Endothelial cell of umbilical vein (primary cell): ENCODE measurements at regions not wholly inside any gene's neighbourhood (a gene's known extent, or its start where the extent isn't known, plus 50 kb on each side); places are given as distances from the start of the nearest gene placed in this dataset.

Experiments
- BruUV-seq: library from RNA; stranded (reverse); fragments of 400-500 nt; replicated peaks from 2 replicates; lab custom pipeline; 2021; lab: Mats Ljungman, UMichigan
- CTCF ChIA-PET: fragments of 300-600, 350-600 bp; sonication (Branson Sonifier 250); formaldehyde crosslinking; loops from one replicate; lab custom pipeline; 2021; ENCODE audit warnings: antibody characterized with exemption, inconsistent platforms; lab: Charles Lee
- POLR2A ChIA-PET: fragments of 300-600, 350-600 bp; sonication (Branson Sonifier 250); formaldehyde crosslinking; loops from one replicate; lab custom pipeline; 2021; ENCODE audit warnings: antibody characterized with exemption, inconsistent platforms; lab: Charles Lee
- DNase-seq: peaks from one replicate; pipeline ENCODE4 v3.0.0-alpha.2; 2011; ENCODE audit warnings: low read depth, low spot score
- FAIRE-seq: peaks from 2 replicates; lab custom pipeline; 2011; peaks lifted over from hg19 to GRCh38; lab: Jason Lieb, UNC
- H2AFZ ChIP-seq: 2 replicates; pipeline ENCODE4 v1.6.0; 2012; ENCODE audit warnings: low read depth, low read length, control low read depth, inconsistent platforms
- H3K27ac ChIP-seq: 2 replicates; pipeline ENCODE4 v1.5.1; 2011; ENCODE audit warnings: low read depth, mild to moderate bottlenecking, control low read depth, low read length, moderate library complexity; ENCODE audit not compliant: insufficient read depth
- H3K27me3 ChIP-seq, 2 experiments: 2 replicates each; pipeline versions ENCODE4 v1.6.0 to v1.6.1; 2011; ENCODE audit warnings: low read length in 2 of 2, mixed read lengths in 1 of 2; ENCODE audit not compliant: control insufficient read depth in 2 of 2, insufficient read depth in 2 of 2
- H3K36me3 ChIP-seq, 2 experiments: 2 replicates in 1 of 2; 3 replicates in 1 of 2; pipeline ENCODE4 v1.5.1; 2011; ENCODE audit warnings: low read length in 2 of 2, mild to moderate bottlenecking in 1 of 2, moderate library complexity in 1 of 2; ENCODE audit not compliant: control insufficient read depth in 2 of 2, insufficient read depth in 2 of 2; ENCODE audit errors: extremely low read depth in 1 of 2
- H3K4me1 ChIP-seq: 3 replicates; pipeline ENCODE4 v1.5.1; 2011; ENCODE audit warnings: mild to moderate bottlenecking, low read length; ENCODE audit not compliant: control insufficient read depth, insufficient read depth; ENCODE audit errors: extremely low read depth
- H3K4me2 ChIP-seq: 2 replicates; pipeline ENCODE4 v1.6.1; 2011; ENCODE audit warnings: low read length, control low read depth, mixed read lengths; ENCODE audit not compliant: insufficient read depth
- H3K4me3 ChIP-seq, 3 experiments: fragments of 200-600 bp in 1 of 3; sonication (generic), shearing (Covaris generic) in 1 of 3; replicated peaks in 1 of 3; 2 replicates each; pipeline ENCODE4 v1.5.1; 2011 to 2016; ENCODE audit warnings: control low read depth in 3 of 3, low read length in 3 of 3, mild to moderate bottlenecking in 2 of 3, inconsistent platforms in 1 of 3, low read depth in 1 of 3, moderate library complexity in 1 of 3; ENCODE audit not compliant: insufficient read depth in 1 of 3
- H3K79me2 ChIP-seq: 2 replicates; pipeline ENCODE4 v1.6.0; 2012; ENCODE audit warnings: low read length, inconsistent platforms; ENCODE audit not compliant: control insufficient read depth, insufficient read depth
- H3K9ac ChIP-seq: replicated peaks from 2 replicates; pipeline ENCODE3; 2011; ENCODE audit warnings: low read length, control low read depth; ENCODE audit not compliant: insufficient read depth; ENCODE audit errors: extremely low read depth
- H3K9me1 ChIP-seq: replicated peaks from 3 replicates; pipeline ENCODE4 v1.6.0; 2011; ENCODE audit warnings: mild to moderate bottlenecking, low read length; ENCODE audit not compliant: control insufficient read depth, insufficient read depth; ENCODE audit errors: extremely low read depth
- H3K9me3 ChIP-seq: replicated peaks from 2 replicates; pipeline ENCODE4 v1.5.1; 2012; ENCODE audit warnings: low read length, inconsistent platforms; ENCODE audit not compliant: control insufficient read depth, insufficient read depth
- H4K20me1 ChIP-seq: replicated peaks from 2 replicates; pipeline ENCODE3; 2011; ENCODE audit warnings: mild to moderate bottlenecking, low read length; ENCODE audit not compliant: control insufficient read depth, insufficient read depth; ENCODE audit errors: extremely low read depth
- GATA2 ChIP-seq: IDR thresholded peaks from 2 replicates; pipeline ENCODE4 v1.7.0; 2011; ENCODE audit warnings: low read depth, mild to moderate bottlenecking, moderate library complexity, mixed read lengths, low read length; ENCODE audit not compliant: insufficient read length, insufficient read depth
- JUN ChIP-seq: IDR thresholded peaks from 2 replicates; pipeline ENCODE4 v1.6.1; 2011; ENCODE audit warnings: borderline replicate concordance, low read depth; ENCODE audit not compliant: insufficient read length, insufficient read depth
- dilution Hi-C: fragments of 300-500 bp; cut with MboI; formaldehyde crosslinking; loops from one replicate; pipeline ENCODE4 v1.15.0; 2019; ENCODE audit warnings: low sequenced_read_pairs; ENCODE audit not compliant: extremely low pct_ligation_motif_present
- intact Hi-C: fragments of 100-400 bp; cut with micrococcal nuclease; formaldehyde crosslinking; loops from one replicate; pipeline ENCODE4 v1.10.0; 2022
- TF ChIP-seq, protein P1 (sequence below), 2 donors: IDR thresholded peaks; 1 replicate in 1 of 2; 2 replicates in 1 of 2; pipeline ENCODE4 v1.5.1; 2011; ENCODE audit warnings: low read length in 2 of 2, mild to moderate bottlenecking in 2 of 2, moderate library complexity in 2 of 2, control low read depth in 1 of 2, inconsistent platforms in 1 of 2, low read depth in 1 of 2; ENCODE audit not compliant: insufficient read depth in 1 of 2; ENCODE audit errors: extremely low read depth in 1 of 2

DNA sequence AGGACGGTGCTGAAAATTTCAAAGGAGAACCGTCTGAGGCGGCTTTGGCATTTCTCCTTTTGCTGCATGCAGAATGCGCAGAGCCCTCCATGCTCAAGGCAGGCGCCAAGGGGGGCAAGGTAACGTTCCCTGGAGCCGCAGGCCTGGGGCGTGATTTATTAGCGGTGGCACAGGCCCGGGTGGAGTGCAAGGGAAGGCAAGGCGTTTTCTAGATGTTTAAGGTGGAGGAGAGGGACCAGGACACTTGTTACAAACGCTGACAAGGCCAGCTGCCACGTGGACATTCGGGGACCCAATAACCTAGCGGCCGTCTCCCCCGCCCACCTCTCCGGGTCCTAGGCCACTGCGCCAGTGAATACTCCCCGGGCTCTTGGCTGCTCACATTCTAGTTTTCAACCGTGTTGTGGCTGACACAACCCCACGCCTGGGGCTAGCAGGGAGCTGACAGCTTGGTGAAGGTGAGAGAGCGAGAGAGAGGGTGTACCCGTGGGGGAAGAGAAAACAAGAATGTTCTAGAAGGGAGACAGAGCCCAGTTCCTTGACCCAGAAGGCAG lies 250.1 kb downstream of the C16orf95 start:
- H3K4me2 ChIP-seq = no peak overlapping the region
- no peaks in the 10 kb centered on the region for H3K36me3 ChIP-seq
- ChIA-PET CTCF (interaction anchor here (2.0 kb wide), 1 partner anchor 10 kb away, joined by 6 read pairs; no protein-coding TSS in a partner anchor), POLR2A (no interaction called here)
- H3K4me1 ChIP-seq = peaks cover 27% of the 10 kb centered on the region
- no peak overlapping the region for H3K9ac ChIP-seq
- no peaks in the 10 kb centered on the region for H3K27me3 ChIP-seq
- no peak for FAIRE-seq
- H3K9me1 ChIP-seq = no peaks in the 10 kb centered on the region
- intact Hi-C loops (loop anchor here (10.0 kb wide), 1 partner anchor 318 kb away; the partner anchor contains the start of gene FBXO31), dilution Hi-C loops (no loop called here)
- H3K4me3 ChIP-seq = no peak overlapping the region
- no peaks in the 10 kb centered on the region for H4K20me1 ChIP-seq
- no TSS peak for BruUV-seq
- no peak overlapping the region for H3K27ac ChIP-seq
- no peaks in the 10 kb centered on the region for H3K9me3 ChIP-seq
- TF ChIP-seq, protein P1, sequence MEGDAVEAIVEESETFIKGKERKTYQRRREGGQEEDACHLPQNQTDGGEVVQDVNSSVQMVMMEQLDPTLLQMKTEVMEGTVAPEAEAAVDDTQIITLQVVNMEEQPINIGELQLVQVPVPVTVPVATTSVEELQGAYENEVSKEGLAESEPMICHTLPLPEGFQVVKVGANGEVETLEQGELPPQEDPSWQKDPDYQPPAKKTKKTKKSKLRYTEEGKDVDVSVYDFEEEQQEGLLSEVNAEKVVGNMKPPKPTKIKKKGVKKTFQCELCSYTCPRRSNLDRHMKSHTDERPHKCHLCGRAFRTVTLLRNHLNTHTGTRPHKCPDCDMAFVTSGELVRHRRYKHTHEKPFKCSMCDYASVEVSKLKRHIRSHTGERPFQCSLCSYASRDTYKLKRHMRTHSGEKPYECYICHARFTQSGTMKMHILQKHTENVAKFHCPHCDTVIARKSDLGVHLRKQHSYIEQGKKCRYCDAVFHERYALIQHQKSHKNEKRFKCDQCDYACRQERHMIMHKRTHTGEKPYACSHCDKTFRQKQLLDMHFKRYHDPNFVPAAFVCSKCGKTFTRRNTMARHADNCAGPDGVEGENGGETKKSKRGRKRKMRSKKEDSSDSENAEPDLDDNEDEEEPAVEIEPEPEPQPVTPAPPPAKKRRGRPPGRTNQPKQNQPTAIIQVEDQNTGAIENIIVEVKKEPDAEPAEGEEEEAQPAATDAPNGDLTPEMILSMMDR (IDR thresholded peaks at IDR 0.05; ENCODE audit: extremely low read depth in 1 of 2, insufficient read depth in 1 of 2, low read depth in 1 of 2, low read length in 2 of 2) = no peak
- TF ChIP-seq JUN (no peak), GATA2 (no peak)
- peaks cover 19% of the 10 kb centered on the region for H3K79me2 ChIP-seq
- H2AFZ ChIP-seq = no peak overlapping the region
- no peak for DNase-seq
